DMS 273 treated with DMSO at 0.1 percent for 48 hours (cell line): ENCODE measurements at regions not wholly inside any gene's neighbourhood (a gene's known extent, or its start where the extent isn't known, plus 50 kb on each side); places are given as distances from the start of the nearest gene placed in this dataset.
"Not testable (repeated sequence)": the region's sequence is repeated elsewhere in the genome, so short reads cannot be mapped to it uniquely, and the experiment has no call there.

ENCODE experiments used
- DNase-seq: peaks from one replicate; lab custom pipeline; 2025; lab: John Stamatoyannopoulos, UW

DNA sequence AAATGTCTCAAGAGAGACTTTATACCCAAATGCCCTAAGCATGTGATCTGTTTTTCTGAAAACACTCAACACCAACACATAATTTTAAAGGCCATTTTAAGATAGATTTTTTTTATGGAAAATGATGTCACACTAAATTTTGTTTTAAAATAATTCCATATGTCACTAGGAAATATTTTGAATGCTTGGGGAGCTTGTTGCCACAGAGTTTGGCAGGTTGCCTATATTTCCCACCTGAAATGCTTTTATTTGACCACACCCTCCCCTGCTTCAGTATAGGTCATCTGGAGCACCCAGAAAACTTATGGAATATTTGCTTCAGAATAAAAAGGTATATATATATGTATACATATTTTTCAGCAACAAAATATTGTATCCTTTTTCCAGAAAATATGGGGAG, 180.0 kb upstream of the ANK3 start:
- DNase-seq = no peak

DNA sequence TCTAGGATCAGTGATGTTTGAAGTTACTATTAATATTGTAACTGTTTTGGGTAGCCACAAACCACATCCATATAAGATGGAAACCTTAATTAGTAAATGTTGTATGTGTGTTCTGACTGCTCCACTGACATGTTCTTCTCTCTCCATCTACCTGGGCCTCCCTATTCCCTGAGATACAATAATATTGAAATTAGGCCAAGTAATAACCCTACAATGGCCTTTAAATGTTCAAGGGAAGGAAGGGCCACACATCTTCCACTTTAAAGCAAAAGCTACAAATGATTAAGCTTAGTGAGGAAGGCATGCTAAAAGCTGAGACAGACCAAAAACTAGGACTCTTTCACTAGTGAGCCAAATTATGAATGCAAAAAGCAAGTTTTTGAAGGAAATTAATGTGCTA, 176.4 kb upstream of the ANK3 start:
- no peak for DNase-seq

DNA sequence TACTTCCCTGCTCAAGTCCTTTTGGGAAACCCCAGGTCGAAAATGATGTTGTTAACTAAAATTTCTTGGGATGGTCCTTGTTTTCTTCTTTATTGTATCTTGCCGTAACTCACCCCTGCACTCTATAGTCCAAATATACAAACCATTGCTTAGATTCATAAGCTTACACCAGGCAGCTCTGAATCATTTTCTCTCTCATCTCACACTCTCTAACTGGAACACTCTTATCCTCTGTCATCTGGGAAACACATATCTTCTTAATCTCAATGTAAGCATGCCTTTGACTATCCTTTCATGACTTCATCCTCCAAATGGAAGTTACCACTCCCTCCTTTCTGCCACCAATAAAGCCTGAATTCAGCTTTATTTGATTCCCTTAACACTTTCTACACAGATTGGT, 175.8 kb upstream of the ANK3 start:
- DNase-seq = no peak

DNA sequence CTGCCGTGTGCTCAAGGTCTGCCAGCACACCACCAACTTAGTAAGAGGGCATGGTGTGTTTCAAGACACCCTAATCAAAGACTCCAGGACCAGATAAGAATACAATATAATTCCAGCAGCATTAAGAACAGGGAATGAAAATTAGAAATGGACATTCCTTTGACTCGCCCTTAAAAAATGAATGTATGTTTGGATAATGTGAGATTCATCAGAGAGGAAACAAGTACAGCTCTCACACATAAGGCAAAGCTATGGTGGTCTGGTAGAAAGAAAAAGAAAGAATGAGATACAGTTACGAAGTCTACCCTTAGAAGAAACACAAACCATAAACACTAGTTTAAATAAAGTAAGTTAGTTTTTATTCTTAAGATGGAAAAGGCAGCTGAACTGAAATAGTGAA, 174.8 kb upstream of the ANK3 start:
- DNase-seq = no peak

DNA sequence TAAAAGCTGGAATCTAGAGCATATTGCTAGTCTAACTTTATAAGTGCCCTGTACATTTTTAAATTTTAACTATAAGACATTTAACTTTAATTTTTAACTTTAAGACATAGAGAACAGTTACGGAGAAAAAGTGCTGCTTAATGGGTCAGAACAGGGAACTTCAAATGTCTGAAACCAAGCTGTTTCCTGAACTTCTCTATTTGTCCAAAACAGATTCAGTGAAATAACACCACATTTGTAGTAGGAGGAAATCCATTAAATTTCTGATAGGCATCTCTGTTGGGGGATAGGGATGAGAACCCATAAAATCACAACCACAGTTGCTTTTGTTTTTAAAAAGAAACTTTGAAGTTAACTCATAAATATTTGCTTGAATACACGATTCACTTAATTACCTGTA, 170.8 kb upstream of the ANK3 start:
- DNase-seq = no peak

DNA sequence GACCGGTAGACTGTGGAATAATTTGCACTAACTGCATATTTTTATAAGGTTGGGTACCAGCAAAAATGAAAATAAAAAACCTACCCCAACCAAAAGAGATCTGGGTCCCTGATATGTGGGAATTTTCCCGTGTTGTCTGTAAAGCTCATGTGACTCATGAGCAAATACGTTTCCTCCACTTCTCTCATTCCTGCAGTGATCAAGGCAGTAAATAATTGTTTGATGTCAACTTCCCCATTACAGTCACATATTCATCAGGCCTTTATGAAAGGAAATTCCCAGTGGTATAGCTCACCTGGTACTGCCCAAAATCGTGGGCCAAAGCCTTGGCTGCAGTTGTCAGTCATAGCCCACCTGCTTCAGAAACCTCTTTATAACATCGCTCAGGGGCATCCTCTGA, 166.0 kb upstream of the ANK3 start:
- DNase-seq = no peak

DNA sequence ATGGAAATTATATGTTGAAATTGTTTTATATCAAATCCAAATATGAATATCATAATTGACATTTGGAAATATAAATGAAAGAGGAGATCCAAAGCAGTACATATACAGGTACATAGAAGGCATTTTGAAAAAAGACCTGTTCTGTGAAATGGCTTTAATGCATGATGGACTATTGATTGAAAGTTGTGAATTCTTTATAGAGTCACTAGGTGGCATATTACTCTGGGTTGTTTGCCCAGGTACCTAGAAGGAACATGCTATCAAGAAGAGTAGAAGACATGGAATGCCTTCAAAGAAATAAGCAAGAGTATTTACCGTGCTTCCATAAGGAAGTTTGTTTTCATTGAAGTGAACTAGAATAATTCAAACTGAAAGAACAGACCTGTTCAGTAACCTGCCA, 160.0 kb upstream of the ANK3 start:
- DNase-seq = peak; percentile 0

DNA sequence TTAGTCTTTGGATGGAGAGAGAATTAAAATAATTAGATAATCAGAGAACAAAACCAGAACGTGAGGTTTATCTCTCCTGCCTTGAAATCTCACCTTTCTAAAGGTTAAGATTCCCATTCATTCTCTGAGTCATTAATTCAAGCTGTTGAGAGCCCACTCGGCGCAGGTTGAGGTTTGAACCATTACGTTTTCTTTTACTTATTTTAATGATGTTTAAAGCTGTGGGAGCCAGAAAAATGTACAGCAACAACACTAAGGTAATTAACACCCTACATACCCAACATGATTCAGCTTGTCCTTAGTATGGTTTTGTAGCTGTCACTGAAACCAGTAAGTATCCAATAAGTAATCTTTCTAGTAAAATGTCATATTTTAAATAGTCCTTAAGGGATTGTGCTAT, 153.0 kb upstream of the ANK3 start:
- no peak for DNase-seq

DNA sequence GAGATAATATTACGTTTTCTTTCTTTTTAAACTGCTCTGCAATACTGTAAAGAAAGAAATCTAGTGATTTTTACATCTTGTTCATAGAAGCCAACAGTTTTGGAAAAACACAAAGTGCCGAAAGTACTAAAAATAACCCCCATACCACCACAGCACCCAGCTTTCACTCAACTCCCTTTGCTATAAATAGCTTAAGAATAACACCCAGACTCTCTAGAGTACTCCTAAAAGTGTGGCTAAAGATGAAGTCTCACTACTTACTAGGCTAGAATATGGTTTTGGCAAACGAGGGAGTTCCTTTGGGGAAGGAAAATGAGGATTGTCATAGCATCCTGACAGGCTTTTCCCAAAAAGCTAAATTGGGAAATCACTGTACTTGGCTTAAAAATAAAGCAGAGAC, 151.8 kb upstream of the ANK3 start:
- DNase-seq = no peak

DNA sequence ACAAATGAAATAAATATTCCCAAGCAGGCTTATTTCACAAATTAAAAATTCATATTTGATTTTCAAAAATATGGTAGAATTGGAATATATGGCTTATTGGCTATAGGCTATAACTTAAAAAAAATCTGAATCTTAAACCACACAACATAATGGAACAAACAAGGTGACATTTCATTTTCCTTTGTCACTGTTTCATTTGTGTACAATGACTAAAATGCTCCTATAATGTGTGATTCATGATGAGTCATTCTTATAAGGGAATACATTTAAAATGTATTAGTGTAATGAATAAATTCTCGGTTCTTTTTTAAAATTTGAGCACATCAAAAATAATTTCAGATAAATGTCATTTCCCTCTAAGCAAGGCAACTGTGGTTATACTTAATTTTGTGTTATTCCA, 148.0 kb upstream of the ANK3 start:
- DNase-seq = no peak

DNA sequence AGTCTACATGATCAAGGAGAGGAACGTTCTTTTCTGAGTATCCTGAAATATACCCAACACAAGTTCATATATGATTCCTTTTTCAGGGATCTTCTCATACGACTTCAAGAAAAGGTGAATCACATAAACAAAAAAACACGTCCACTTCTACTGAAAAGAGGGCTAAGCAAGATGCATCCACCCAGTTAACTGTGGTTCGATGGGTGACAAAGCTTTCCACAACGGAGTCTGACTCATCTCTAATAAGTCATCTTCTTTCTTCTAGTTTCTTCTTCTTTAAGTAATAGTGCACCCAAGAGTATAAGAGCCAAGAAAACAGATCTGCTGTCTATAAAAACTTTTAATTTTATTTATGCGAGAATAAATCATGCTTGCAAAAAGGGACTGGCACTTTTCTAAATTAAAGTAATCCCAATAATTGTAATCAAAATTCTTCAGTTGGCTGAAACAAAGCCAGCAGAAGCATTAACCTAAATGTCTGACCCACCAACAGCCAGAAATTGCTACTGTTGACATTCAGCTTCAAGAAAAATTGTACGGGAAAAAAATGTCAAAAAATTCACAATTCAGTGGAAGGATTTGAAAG, 146.9 kb upstream of the ANK3 start:
- DNase-seq = no peak

DNA sequence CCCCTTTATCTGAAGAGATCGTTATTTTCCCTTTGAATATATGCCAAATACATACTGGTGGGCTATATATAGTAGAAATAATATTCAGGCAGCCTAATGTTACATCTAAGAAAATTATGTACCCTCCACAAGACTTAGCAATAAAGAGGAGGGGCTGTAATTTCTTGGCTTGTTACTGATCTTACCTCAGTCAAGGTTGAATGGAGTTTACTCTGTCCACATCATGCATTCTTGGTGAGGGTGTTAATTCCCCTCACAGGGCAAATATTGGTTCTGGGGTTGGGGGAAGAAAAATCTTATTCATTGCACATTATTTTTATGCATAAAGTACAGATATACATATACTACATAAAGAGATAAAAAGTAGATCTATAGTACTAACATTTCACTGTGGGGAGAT, 145.8 kb upstream of the ANK3 start:
- no peak for DNase-seq

DNA sequence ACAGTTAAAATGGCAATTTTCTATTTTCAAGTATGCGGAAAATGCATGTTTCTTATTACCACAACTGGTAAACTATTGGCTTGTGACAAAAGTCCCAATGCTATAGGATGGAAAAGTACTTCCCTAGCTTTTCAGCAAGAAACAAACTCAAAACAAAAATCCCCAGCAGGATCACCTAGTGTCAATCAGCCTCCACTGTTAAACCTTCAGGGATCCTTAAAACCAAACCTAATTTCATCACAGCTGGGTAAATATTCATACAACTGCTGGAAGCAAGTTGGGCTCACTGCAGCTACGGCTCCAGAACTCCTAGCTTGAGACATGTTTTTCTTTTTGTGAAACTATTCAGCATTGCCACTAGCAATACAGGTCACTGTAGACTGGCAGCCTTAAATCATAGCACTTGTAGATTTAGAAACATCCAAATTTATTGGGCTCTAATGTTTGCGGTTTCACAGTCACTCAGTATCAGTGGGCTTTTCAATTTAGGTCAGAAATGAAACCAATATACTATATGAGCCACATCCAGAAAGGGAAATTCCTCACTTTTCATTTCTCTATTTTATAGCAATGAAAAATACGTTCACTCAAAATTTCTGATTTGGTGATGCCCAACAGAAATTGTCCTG, 145.2 kb upstream of the ANK3 start:
- no peak for DNase-seq

DNA sequence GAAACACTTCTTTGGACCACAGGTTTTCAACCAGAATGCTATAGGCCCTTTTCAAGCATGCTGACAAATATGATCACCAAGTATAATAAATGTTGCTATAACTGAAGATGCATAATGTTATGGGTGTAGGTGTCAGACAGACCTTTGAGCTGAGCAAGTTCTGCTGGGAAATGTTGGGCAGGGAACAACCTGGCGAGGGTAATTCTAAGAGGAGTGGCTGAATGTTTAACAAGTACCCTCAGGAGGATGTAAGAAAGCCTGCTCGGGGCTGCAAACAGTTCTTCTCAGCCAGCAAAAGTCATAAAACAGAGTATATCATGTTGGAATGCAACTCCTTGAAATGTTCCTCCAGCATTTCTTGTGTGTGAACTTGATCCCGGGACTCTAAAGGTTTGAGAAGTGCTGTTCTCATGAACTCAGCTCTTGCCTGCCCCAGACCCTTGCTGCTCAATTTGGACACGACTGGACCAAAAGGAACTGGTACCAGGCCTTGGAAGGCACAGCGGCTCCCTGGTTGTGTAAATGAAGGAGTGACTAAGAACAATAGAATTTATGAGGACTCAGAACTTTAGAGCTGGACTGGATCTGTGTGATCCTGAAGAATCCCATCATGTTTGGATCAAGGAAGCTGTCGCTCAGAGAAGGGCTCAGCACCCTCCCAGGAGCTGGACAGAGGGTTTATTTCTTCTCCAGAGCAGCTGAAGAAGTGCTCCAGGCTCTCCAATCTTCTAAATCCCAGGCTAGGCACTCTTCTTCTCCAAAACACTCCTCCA, 143.2 kb upstream of the ANK3 start:
- DNase-seq = no peak

DNA sequence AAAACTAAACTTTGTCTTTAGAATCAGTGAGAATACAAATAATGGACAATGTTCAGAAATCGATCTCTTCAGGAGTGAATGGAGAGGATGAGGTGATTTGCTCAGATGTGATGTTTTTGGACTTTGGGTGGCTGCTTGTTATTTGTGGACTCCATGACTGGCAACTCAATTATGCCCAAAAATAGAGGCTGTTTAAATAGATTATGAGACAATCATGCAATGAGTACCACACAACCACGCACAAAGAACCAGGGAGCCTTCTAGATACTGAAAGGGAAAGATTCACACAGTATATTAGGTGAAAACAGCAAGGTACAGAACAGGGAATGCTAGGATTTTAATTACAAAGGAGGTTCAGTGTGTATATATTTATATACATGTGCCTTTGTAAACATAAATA, 141.3 kb upstream of the ANK3 start:
- no peak for DNase-seq

DNA sequence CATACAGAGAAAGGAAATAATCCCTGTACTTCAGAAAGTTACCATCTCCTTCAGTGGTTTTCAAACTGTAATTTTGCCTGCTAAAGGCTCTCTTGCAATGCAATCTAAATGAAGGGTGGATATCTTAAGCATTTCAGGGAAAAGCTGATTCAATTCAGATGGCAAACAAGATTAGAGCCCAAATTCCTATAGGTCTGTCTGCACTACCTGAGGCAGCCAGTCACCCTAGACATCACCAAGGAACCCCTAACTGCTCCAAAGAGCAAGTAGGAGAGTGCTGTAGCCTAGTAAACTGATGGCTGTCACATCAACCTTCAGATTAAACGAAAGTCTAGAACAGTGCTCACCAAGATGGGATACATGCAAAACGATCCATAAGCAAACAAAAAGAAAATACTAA, 138.0 kb upstream of the ANK3 start:
- DNase-seq = no peak

DNA sequence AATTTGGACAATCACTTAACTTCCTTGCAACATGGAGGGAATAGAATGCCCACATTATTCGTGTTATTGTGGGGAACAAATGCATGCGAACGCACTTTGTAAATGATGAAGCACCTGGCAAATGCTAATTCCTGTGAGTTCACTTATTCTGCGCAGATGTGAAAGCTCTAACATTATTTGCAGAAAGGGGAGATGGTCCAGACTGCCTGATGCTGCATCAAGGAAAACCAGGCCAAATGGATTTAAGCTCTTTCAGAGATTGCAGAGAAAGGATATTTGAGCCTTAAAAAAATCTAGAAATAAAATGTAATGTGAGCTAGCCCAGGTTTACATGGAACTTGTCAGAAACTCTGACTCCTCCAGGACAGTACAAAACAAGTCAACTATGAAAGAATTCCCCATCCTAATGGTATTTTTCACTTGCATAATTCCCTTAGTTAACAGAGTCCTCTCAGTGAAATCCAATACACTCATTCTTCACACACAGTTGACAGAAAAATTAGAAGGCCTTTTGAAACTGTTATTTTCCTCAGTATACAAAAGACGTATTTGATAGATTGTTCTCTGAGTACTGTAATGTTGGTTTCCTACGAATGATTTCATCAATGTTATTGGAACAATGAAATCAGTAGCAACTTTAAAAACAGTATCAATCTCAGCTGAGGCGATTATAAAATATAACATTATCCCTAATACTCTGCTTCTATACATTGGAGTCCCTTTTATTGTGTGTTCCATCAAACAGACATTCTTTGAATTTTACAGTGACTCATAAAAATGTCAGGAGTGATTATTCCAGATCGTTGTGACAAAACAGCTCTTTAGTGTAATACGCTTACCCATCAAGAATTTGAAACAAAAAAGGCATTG, 136.3 kb upstream of the ANK3 start:
- DNase-seq = no peak

DNA sequence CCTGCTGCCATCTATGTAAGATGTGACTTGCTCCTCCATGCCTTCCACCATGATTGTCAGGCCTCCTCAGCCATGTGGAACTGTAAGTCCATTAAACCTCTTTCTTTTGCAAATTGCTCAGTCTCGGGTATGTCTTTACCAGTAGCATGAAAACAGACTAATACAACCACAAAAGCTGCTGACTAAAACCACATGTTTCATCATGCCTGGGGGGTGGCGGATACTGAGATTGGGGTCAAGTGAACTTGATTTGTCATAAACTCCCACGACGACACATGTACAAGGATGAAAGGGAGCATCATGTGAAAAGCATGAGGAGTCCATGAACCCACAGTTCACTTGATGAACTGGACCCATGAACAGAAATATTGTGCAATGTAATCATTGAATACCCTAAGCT, 134.9 kb upstream of the ANK3 start:
- no peak for DNase-seq

DNA sequence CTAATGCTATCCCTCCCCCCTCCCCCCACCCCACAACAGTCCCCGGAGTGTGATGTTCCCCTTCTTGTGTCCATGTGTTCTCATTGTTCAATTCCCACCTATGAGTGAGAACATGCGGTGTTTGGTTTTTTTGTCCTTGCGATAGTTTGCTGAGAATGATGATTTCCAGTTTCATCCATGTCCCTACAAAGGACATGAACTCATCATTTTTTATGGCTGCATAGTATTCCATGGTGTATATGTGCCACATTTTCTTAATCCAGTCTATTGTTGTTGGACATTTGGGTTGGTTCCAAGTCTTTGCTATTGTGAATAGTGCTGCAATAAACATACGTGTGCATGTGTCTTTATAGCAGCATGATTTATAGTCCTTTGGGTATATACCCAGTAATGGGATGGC, 133.7 kb upstream of the ANK3 start:
- DNase-seq = not testable (repeated sequence)

DNA sequence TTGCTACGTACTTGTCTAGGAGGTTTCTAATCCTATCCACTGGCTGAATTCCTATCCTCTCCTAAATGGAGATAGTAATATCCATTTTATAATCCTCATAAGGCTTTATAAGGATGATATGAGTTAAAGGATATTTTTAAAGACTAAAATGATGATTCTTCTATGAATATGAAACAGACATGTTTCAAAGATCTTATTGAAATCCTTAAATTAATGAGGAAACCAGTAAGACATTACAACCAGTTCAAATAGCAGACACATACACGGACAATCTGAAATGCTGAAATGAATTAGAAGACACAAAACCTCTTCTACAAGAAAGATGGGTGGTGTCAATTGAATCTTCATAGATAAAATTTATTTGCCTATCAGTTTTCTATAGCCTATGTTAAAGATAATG, 132.9 kb upstream of the ANK3 start:
- no peak for DNase-seq

DNA sequence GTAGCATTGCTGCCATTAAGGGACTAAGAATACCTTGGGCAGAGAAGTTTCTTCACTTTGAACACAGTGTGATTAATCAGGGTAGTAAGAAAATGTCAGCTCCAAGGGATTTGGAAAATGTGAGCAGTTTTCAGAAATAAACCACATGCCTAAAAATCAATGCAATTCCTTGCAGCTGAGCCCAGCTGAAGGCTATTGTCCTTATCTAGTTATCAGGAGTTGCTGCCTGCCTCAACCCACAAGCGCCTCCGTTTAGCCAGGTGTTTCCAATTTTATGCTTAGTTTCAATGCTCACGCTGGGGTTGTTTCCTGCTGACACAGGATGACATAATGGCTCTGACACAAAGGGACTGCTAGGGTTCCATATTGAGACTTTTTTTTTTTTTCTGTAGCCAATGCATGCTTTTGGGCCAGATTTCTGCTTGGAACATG, 132.3 kb upstream of the ANK3 start:
- no peak for DNase-seq

DNA sequence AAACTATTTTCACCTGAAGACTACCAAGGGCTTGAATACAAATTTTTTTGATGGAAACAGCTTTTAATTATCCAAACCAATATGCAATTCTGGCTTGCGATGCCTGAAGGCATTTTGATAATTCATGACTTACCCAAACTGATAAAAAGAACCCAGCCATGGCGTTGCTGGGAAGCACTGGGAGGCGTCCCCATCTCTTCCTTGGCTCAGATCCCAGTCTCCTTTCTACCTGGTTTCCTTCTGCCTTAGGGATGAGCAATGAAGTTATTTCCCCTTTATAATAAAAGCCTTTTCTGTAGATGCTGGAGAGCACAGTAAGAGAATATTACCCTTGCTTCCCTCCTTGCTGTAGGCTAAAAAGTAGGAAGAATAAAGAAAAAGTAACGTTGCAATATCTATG, 129.1 kb upstream of the ANK3 start:
- DNase-seq = no peak

DNA sequence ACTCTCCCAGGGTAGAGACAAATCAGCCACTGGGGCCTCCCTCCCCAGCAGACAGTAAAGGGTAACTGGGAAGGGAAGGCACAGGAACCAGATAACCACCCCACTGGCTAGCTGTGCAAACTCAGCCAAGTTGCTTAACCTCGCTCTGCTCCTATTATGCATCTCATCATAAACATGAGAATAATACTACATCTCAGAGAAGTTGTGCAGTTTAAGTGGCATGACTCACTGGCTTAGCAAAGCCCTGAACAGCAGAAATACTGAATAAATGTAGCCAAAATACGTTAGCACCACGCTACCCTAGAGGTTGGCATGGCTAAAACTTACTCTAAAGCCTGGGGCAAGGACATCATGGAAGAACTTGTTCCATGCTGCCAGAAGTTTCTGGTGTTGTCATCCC, 128.1 kb upstream of the ANK3 start:
- DNase-seq = no peak
